GM19455 (cell line): ENCODE measurements at regions not wholly inside any gene's neighbourhood (a gene's known extent, or its start where the extent isn't known, plus 50 kb on each side); places are given as distances from the start of the nearest gene placed in this dataset.

Source experiments
- ATAC-seq: cut with Tn5 transposase; IDR thresholded peaks from one replicate; pipeline ENCODE4 v1.9.1; 2021; ENCODE audit not compliant: unreplicated experiment

GRCh38 chr19:28429356-28429755 lies 783.6 kb downstream of the UQCRFS1 start:
- no peak for ATAC-seq

- no peak for ATAC-seq
Measured at GRCh38 chr19:28428663-28429348, 784.1 kb downstream of the UQCRFS1 start.

GRCh38 chr19:28427376-28428083 lies 785.4 kb downstream of the UQCRFS1 start:
- ATAC-seq = no peak

GRCh38 chr19:28426730-28427225 lies 786.2 kb downstream of the UQCRFS1 start:
- ATAC-seq = no peak

- no peak for ATAC-seq
Measured at GRCh38 chr19:28426110-28426729, 786.7 kb downstream of the UQCRFS1 start.

- ATAC-seq = no peak
Measured at GRCh38 chr19:28425046-28425931, 787.7 kb downstream of the UQCRFS1 start.

GRCh38 chr19:28424662-28425045 lies 788.3 kb downstream of the UQCRFS1 start:
- ATAC-seq = no peak

- no peak for ATAC-seq
Measured at GRCh38 chr19:28424077-28424476, 788.9 kb downstream of the UQCRFS1 start.

GRCh38 chr19:28422791-28423650 lies 789.9 kb downstream of the UQCRFS1 start:
- ATAC-seq = no peak

- no peak for ATAC-seq
Measured at GRCh38 chr19:28422046-28422445, 790.9 kb downstream of the UQCRFS1 start.

GRCh38 chr19:28420811-28421550 lies 792.0 kb downstream of the UQCRFS1 start:
- ATAC-seq = no peak

GRCh38 chr19:28419312-28419711 lies 793.6 kb downstream of the UQCRFS1 start:
- no peak for ATAC-seq

GRCh38 chr19:28417361-28417760 lies 795.6 kb downstream of the UQCRFS1 start:
- ATAC-seq = no peak

GRCh38 chr19:28416245-28416644 lies 796.7 kb downstream of the UQCRFS1 start:
- ATAC-seq = no peak

GRCh38 chr19:28414748-28415147 lies 798.2 kb downstream of the UQCRFS1 start:
- ATAC-seq = no peak

GRCh38 chr19:28409859-28410258 lies 803.1 kb downstream of the UQCRFS1 start:
- no peak for ATAC-seq

GRCh38 chr19:28406966-28407365 lies 806.0 kb downstream of the UQCRFS1 start:
- no peak for ATAC-seq

GRCh38 chr19:28405346-28405742 lies 807.6 kb downstream of the UQCRFS1 start:
- no peak for ATAC-seq

GRCh38 chr19:28404472-28404871 lies 808.5 kb downstream of the UQCRFS1 start:
- no peak for ATAC-seq
